ENCODE measurements at regions not wholly inside any gene's neighbourhood (a gene's known extent, or its start where the extent isn't known, plus 50 kb on each side); places are given as distances from the start of the nearest gene placed in this dataset.

DNA sequence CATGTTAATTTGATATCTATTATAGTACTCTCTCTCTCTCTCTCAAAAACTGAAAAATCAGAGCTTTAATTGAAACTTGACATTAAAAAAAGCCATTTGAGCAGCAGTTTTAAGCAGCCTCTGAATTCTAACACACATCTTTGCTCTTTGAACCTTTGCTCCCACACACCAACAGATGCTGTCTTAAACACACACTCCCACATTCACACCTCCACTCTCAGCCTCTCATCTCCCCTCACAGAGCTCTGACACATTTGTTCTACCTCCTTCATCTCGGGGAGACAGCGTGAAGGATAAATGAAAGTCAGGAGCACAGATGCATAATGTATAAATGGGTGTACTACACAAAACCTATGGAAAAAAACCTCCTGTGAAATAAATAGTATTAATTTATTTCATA lies 95.2 kb downstream of the NAB1 start:
- Histone ChIP-seq H2AK5ac (ENCODE audit: low read depth, low read length) (no peak overlapping the region), H3K4me3 (ENCODE audit: extremely low read depth in 1 of 4, insufficient read depth in 2 of 4, low read depth in 3 of 4, low read length in 4 of 4) (no peak overlapping the region), H2BK120ac (replicated peaks; ENCODE audit: low read depth, low read length) (no peak overlapping the region), H3K56ac (replicated peaks; ENCODE audit: insufficient read length, low read depth, low read length) (no peak overlapping the region), H4K8ac (ENCODE audit: extremely low read depth, insufficient read depth, low read length) (no peak overlapping the region), H3K4me1 (replicated peaks in 1 of 4; ENCODE audit: control insufficient read depth in 3 of 4, insufficient read depth in 4 of 4, low read length in 3 of 4) (peaks cover 0 to 2% (median 0%) of the 10 kb centered on the region in 4 experiments; a peak in 1 of 7 replicates), H3K79me1 (ENCODE audit: low read depth, low read length) (no peaks in the 10 kb centered on the region), H2BK12ac (ENCODE audit: low read depth, low read length) (no peak overlapping the region), H3K23me2 (ENCODE audit: low read depth, low read length) (no peaks in the 10 kb centered on the region), H3K79me2 (ENCODE audit: control insufficient read depth in 1 of 2, insufficient read depth in 2 of 2, low read length in 2 of 2) (no peaks in the 10 kb centered on the region), H3K9me3 (ENCODE audit: insufficient read depth in 2 of 2, low read depth in 1 of 2, low read length in 1 of 2) (no peaks in the 10 kb centered on the region), H3K14ac (ENCODE audit: insufficient read length) (no peak overlapping the region), H3K23ac (ENCODE audit: insufficient read length) (no peak overlapping the region), H3K18ac (ENCODE audit: extremely low read depth, low read length) (no peak overlapping the region), H3K4ac (replicated peaks; ENCODE audit: insufficient read length, low read depth, low read length) (no peak overlapping the region), H3K9ac (replicated peaks in 1 of 4; ENCODE audit: extremely low read depth in 1 of 4, low read depth in 3 of 4, low read length in 3 of 4) (no peak overlapping the region), H3K27ac (ENCODE audit: low read depth, low read length) (no peak overlapping the region), H2BK20ac (ENCODE audit: low read length) (no peak overlapping the region), H4K91ac (replicated peaks; ENCODE audit: insufficient read length, low read length) (no peak overlapping the region), H3K4me2 (ENCODE audit: insufficient read depth in 1 of 2, low read depth in 2 of 2, low read length in 2 of 2) (no peak overlapping the region), H3K27me3 (replicated peaks in 1 of 4; ENCODE audit: control insufficient read depth in 3 of 4, extremely low read depth in 1 of 4, insufficient read depth in 3 of 4, low read length in 3 of 4) (no peaks in the 10 kb centered on the region), H4K20me1 (replicated peaks in 1 of 2; ENCODE audit: control insufficient read depth in 1 of 2, insufficient read depth in 2 of 2, low read length in 2 of 2) (no peaks in the 10 kb centered on the region), H2BK5ac (ENCODE audit: low read depth, low read length) (no peak overlapping the region), H2BK15ac (ENCODE audit: low read length) (no peak overlapping the region), H4K5ac (ENCODE audit: insufficient read length, low read depth, low read length) (no peak overlapping the region), H2AFZ (ENCODE audit: low read length) (no peak overlapping the region; the same call in 1 of the 2 replicates), H3K36me3 (ENCODE audit: control insufficient read depth in 2 of 4, insufficient read depth in 4 of 4, low read length in 3 of 4) (no peaks in the 10 kb centered on the region)
- ChIA-PET POLR2A (ENCODE audit: partially characterized antibody) (no interaction called here), CTCF (ENCODE audit: partially characterized antibody) (interaction anchor here (0.6 to 2.1 kb wide), 3 partner anchors 32 to 64 kb away, joined by 3 to 6 read pairs (median 3); no protein-coding TSS in a partner anchor)
- 91% methylated on average over 2 of the region's 2 CpGs; no CpG with 5 or more reads in 1 of the 2 experiments for WGBS, 2 experiments (ENCODE audit: extremely low coverage in 1 of 2, insufficient coverage in 1 of 2, insufficient read length in 1 of 2, insufficient replicate concordance in 2 of 2, low coverage in 1 of 2, low lambda C conversion rate in 2 of 2, missing lambda C conversion rate in 1 of 2)
- DNase-seq (ENCODE audit: low read depth in 1 of 2, low spot score in 2 of 2) (no peak), FAIRE-seq (no peak)
- no peak for TF ChIP-seq CREB1 (IDR thresholded peaks at IDR 0.05)
- no peak for TF ChIP-seq RAD21 (IDR thresholded peaks at IDR 0.05 in 1 of 2, conservative IDR thresholded peaks at IDR 0.05 in 1 of 2; ENCODE audit: low read depth in 2 of 2, low read length in 2 of 2)
- TF ChIP-seq GTF2F1 (IDR thresholded peaks at IDR 0.05; ENCODE audit: borderline replicate concordance, low read depth, low read length): no peak
- no peak for TF ChIP-seq POU5F1 (IDR thresholded peaks at IDR 0.05; ENCODE audit: low read depth, low read length)
- no peak for TF ChIP-seq TAF7 (optimal IDR thresholded peaks at IDR 0.05; ENCODE audit: borderline replicate concordance, low read depth, low read length)
- no peak for TF ChIP-seq KDM5A (IDR thresholded peaks at IDR 0.05; ENCODE audit: low read length)
- no peak for TF ChIP-seq TCF12 (IDR thresholded peaks at IDR 0.05; ENCODE audit: low read depth, low read length)
- TF ChIP-seq ATF3 (IDR thresholded peaks at IDR 0.05; ENCODE audit: insufficient read depth, low read depth, low read length): no peak
- TF ChIP-seq CTBP2 (IDR thresholded peaks at IDR 0.05; ENCODE audit: borderline replicate concordance, insufficient read depth, insufficient read length, low read length): no peak
- no peak for TF ChIP-seq POLR2AphosphoS5 (IDR thresholded peaks at IDR 0.05; ENCODE audit: low read depth, low read length)
- TF ChIP-seq NANOG (IDR thresholded peaks at IDR 0.05; ENCODE audit: insufficient read depth, low read depth, low read length, poor library complexity, severe bottlenecking): no peak
- no peak for TF ChIP-seq BCL11A (IDR thresholded peaks at IDR 0.05; ENCODE audit: low read depth in 2 of 2, low read length in 2 of 2)
